ENCODE measurements at regions not wholly inside any gene's neighbourhood (a gene's known extent, or its start where the extent isn't known, plus 50 kb on each side); places are given as distances from the start of the nearest gene placed in this dataset.

DNA sequence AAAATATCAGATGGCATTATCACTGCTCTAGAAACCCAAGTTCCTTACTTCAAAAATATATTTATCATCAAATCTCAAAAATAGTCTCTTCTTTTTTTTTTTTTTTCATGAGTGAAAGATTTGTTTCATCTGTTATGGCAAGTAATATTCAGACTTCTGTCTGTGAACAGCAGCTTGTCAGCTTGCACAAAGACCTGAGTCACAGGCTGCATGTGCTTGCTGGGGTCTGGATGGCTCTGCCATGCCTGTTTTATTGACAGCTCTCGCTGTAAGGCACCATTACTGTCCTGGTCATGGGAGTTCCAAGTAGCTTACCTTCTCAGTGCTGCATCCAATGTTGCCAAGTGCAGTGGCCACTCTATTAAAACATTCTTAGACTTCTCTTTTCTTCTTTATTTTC, 456.4 kb downstream of the GADD45G start:
- Histone ChIP-seq H3K27me3 (ENCODE audit: low read length) (no peaks in the 10 kb centered on the region), H3K9me2 (replicated peaks; ENCODE audit: insufficient read depth, low read length) (no peaks in the 10 kb centered on the region)
- TF ChIP-seq CTCF (IDR thresholded peaks at IDR 0.05; ENCODE audit: insufficient read depth, low read length, poor library complexity, severe bottlenecking) (no peak), EZH2phosphoT487 (conservative IDR thresholded peaks at IDR 0.05; ENCODE audit: low read length) (no peak)

GRCh38 chr9:90062982-90063381, 458.2 kb downstream of the GADD45G start:
- Histone ChIP-seq H4K20me1 (ENCODE audit: low read depth, low read length) (no peaks in the 10 kb centered on the region), H3K27me3 (ENCODE audit: low read length) (no peaks in the 10 kb centered on the region), H3F3A (ENCODE audit: insufficient read depth) (no peaks in the 10 kb centered on the region), H3K79me2 (ENCODE audit: insufficient read depth, low read length) (no peaks in the 10 kb centered on the region), H3K4me3 (ENCODE audit: insufficient read depth, low read length, poor library complexity, severe bottlenecking) (no peak overlapping the region), H3K4me2 (ENCODE audit: low read depth, low read length, poor library complexity, severe bottlenecking) (no peak overlapping the region), H3K9me3 (ENCODE audit: insufficient read depth, low read length) (no peaks in the 10 kb centered on the region), H3K9me2 (replicated peaks; ENCODE audit: insufficient read depth, low read length) (no peaks in the 10 kb centered on the region), H3K36me3 (ENCODE audit: low read length) (no peaks in the 10 kb centered on the region), H3K9ac (ENCODE audit: low read length) (no peak overlapping the region), H3K27ac (ENCODE audit: low read depth, low read length) (no peak overlapping the region), H2AFZ (ENCODE audit: low read depth, low read length, severe bottlenecking) (no peak overlapping the region)
- no peak for TF ChIP-seq EZH2phosphoT487 (conservative IDR thresholded peaks at IDR 0.05; ENCODE audit: low read length)
- no peak for TF ChIP-seq CTCF (IDR thresholded peaks at IDR 0.05; ENCODE audit: insufficient read depth, low read length, poor library complexity, severe bottlenecking)

More for the DNA sequence above, 456.4 kb downstream of the GADD45G start:
- no peak overlapping the region for H3K27ac ChIP-seq (ENCODE audit: low read depth, low read length)
- H3K4me3 ChIP-seq (ENCODE audit: insufficient read depth, low read length, poor library complexity, severe bottlenecking): no peak overlapping the region
- H3K9ac ChIP-seq (ENCODE audit: low read length): no peak overlapping the region
- no peak overlapping the region for H3K4me2 ChIP-seq (ENCODE audit: low read depth, low read length, poor library complexity, severe bottlenecking)
- no peaks in the 10 kb centered on the region for H4K20me1 ChIP-seq (ENCODE audit: low read depth, low read length)
- H3K79me2 ChIP-seq (ENCODE audit: insufficient read depth, low read length): no peaks in the 10 kb centered on the region
- no peaks in the 10 kb centered on the region for H3K36me3 ChIP-seq (ENCODE audit: low read length)
- no peaks in the 10 kb centered on the region for H3K9me3 ChIP-seq (ENCODE audit: insufficient read depth, low read length)
- no peak overlapping the region for H2AFZ ChIP-seq (ENCODE audit: low read depth, low read length, severe bottlenecking)
- no peaks in the 10 kb centered on the region for H3F3A ChIP-seq (ENCODE audit: insufficient read depth)

GRCh38 chr9:90064248-90064647, 459.4 kb downstream of the GADD45G start:
- Histone ChIP-seq H3K79me2 (ENCODE audit: insufficient read depth, low read length) (no peaks in the 10 kb centered on the region), H3K9me3 (ENCODE audit: insufficient read depth, low read length) (no peaks in the 10 kb centered on the region), H3K9ac (ENCODE audit: low read length) (no peak overlapping the region), H3K4me2 (ENCODE audit: low read depth, low read length, poor library complexity, severe bottlenecking) (no peak overlapping the region), H3K9me2 (replicated peaks; ENCODE audit: insufficient read depth, low read length) (no peaks in the 10 kb centered on the region), H3K36me3 (ENCODE audit: low read length) (no peaks in the 10 kb centered on the region), H3K27me3 (ENCODE audit: low read length) (no peaks in the 10 kb centered on the region), H3K27ac (ENCODE audit: low read depth, low read length) (no peak overlapping the region), H3K4me3 (ENCODE audit: insufficient read depth, low read length, poor library complexity, severe bottlenecking) (no peak overlapping the region), H2AFZ (ENCODE audit: low read depth, low read length, severe bottlenecking) (no peak overlapping the region), H4K20me1 (ENCODE audit: low read depth, low read length) (no peaks in the 10 kb centered on the region), H3F3A (ENCODE audit: insufficient read depth) (no peaks in the 10 kb centered on the region)
- TF ChIP-seq EZH2phosphoT487 (conservative IDR thresholded peaks at IDR 0.05; ENCODE audit: low read length) (no peak), CTCF (IDR thresholded peaks at IDR 0.05; ENCODE audit: insufficient read depth, low read length, poor library complexity, severe bottlenecking) (no peak)

Data from SU-DHL-6 (cell line).